ENCODE measurements at regions not wholly inside any gene's neighbourhood (a gene's known extent, or its start where the extent isn't known, plus 50 kb on each side); places are given as distances from the start of the nearest gene placed in this dataset.

- Histone ChIP-seq H3K9me3 (ENCODE audit: control insufficient read depth, insufficient read depth, low read length) (no peaks in the 10 kb centered on the region), H3K27me3 (ENCODE audit: control insufficient read depth, insufficient read depth, low read length) (no peaks in the 10 kb centered on the region), H3K27ac (ENCODE audit: low read depth, low read length) (no peak overlapping the region), H3K4me3 (ENCODE audit: low read depth, low read length) (no peak overlapping the region)
- POLR2A ChIA-PET, result no interaction called here
- DNase-seq (ENCODE audit: low read depth, low spot score), result no peak
- CTCF ChIA-PET, result interaction anchor here (0.6 kb wide), 1 partner anchor 35 kb away, joined by 3 read pairs; no protein-coding TSS in a partner anchor
- no peak for TF ChIP-seq CTCF (IDR thresholded peaks at IDR 0.05; ENCODE audit: low read depth, low read length)
Observed at GRCh38 chr13:30077240-30077735, 226.9 kb upstream of the UBL3 start.

- no peak for TF ChIP-seq CTCF (IDR thresholded peaks at IDR 0.05; ENCODE audit: low read depth, low read length)
- no peaks in the 10 kb centered on the region for H3K27me3 ChIP-seq (ENCODE audit: control insufficient read depth, insufficient read depth, low read length)
- DNase-seq (ENCODE audit: low read depth, low spot score), result no peak
- no peak overlapping the region for H3K27ac ChIP-seq (ENCODE audit: low read depth, low read length)
- POLR2A ChIA-PET, result no interaction called here
- H3K4me3 ChIP-seq (ENCODE audit: low read depth, low read length), result no peak overlapping the region
- CTCF ChIA-PET, result no interaction called here
- H3K9me3 ChIP-seq (ENCODE audit: control insufficient read depth, insufficient read depth, low read length), result no peaks in the 10 kb centered on the region
Observed at GRCh38 chr13:30074955-30075614, 224.7 kb upstream of the UBL3 start.

GRCh38 chr13:30074431-30074830, 224.0 kb upstream of the UBL3 start:
- TF ChIP-seq CTCF (IDR thresholded peaks at IDR 0.05; ENCODE audit: low read depth, low read length), result no peak
- ChIA-PET POLR2A (no interaction called here), CTCF (no interaction called here)
- Histone ChIP-seq H3K4me3 (ENCODE audit: low read depth, low read length) (no peak overlapping the region), H3K9me3 (ENCODE audit: control insufficient read depth, insufficient read depth, low read length) (no peaks in the 10 kb centered on the region), H3K27ac (ENCODE audit: low read depth, low read length) (no peak overlapping the region), H3K27me3 (ENCODE audit: control insufficient read depth, insufficient read depth, low read length) (no peaks in the 10 kb centered on the region)
- no peak for DNase-seq (ENCODE audit: low read depth, low spot score)

GRCh38 chr13:30072818-30073186, 222.4 kb upstream of the UBL3 start:
- TF ChIP-seq CTCF (IDR thresholded peaks at IDR 0.05; ENCODE audit: low read depth, low read length), result no peak
- Histone ChIP-seq H3K4me3 (ENCODE audit: low read depth, low read length) (no peak overlapping the region), H3K9me3 (ENCODE audit: control insufficient read depth, insufficient read depth, low read length) (no peaks in the 10 kb centered on the region), H3K27ac (ENCODE audit: low read depth, low read length) (no peak overlapping the region), H3K27me3 (ENCODE audit: control insufficient read depth, insufficient read depth, low read length) (no peaks in the 10 kb centered on the region)
- no peak for DNase-seq (ENCODE audit: low read depth, low spot score)
- ChIA-PET POLR2A (no interaction called here), CTCF (no interaction called here)

GRCh38 chr13:30071969-30072817, 221.8 kb upstream of the UBL3 start:
- no peaks in the 10 kb centered on the region for H3K27me3 ChIP-seq (ENCODE audit: control insufficient read depth, insufficient read depth, low read length)
- ChIA-PET CTCF (no interaction called here), POLR2A (no interaction called here)
- no peaks in the 10 kb centered on the region for H3K9me3 ChIP-seq (ENCODE audit: control insufficient read depth, insufficient read depth, low read length)
- no peak overlapping the region for H3K27ac ChIP-seq (ENCODE audit: low read depth, low read length)
- no peak for TF ChIP-seq CTCF (IDR thresholded peaks at IDR 0.05; ENCODE audit: low read depth, low read length)
- DNase-seq (ENCODE audit: low read depth, low spot score), result no peak
- H3K4me3 ChIP-seq (ENCODE audit: low read depth, low read length), result no peak overlapping the region

Data from AG04450 (cell line).